ENCODE measurements at regions not wholly inside any gene's neighbourhood (a gene's known extent, or its start where the extent isn't known, plus 50 kb on each side); places are given as distances from the start of the nearest gene placed in this dataset.

DNA sequence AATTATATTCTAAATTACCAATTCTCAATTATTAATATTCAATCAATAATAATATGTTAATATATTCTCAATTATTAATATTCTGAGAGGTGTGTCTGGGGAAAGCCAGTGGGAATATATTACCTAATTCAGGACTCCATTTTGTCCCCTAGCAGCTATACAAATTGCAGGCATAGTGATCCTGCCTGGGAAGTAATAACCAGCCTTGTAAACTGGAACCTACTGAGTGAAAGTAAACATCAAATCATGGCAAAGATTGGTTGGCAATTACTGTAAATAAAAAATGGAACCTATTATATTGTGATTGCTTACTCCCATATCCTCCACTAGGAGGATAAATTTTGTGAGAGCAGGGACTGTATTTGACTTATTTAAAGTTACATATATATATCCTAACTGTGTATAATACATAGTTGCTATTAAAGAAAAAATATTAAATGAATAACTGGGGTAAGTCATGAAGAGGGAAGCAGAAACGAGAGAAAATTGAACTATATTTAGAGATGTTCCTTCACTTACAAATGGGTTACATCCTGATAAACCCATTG, 150.5 kb upstream of the ELL2 start:
- DNase-seq (ENCODE audit: low read depth, low spot score) = no peak
- peaks cover 8% of the 10 kb centered on the region; the same call in 1 of the 2 replicates for H3K4me1 ChIP-seq (ENCODE audit: control insufficient read depth, insufficient read depth, low read length)
- intact Hi-C loops (cut with micrococcal nuclease; ENCODE audit: unreplicated experiment) = no loop called here
- ATAC-seq = no peak
- no TSS peak for BruUV-seq (replicated peaks)
- TF ChIP-seq TCF7L2 (IDR thresholded peaks at IDR 0.05; ENCODE audit: low read depth, low read length) (no peak), POLR2AphosphoS5 (IDR thresholded peaks at IDR 0.05; ENCODE audit: low read depth, low read length) (no peak), SIN3A (IDR thresholded peaks at IDR 0.05; ENCODE audit: borderline replicate concordance, insufficient read depth, low read depth, low read length) (no peak)
- TF ChIP-seq, protein P1, sequence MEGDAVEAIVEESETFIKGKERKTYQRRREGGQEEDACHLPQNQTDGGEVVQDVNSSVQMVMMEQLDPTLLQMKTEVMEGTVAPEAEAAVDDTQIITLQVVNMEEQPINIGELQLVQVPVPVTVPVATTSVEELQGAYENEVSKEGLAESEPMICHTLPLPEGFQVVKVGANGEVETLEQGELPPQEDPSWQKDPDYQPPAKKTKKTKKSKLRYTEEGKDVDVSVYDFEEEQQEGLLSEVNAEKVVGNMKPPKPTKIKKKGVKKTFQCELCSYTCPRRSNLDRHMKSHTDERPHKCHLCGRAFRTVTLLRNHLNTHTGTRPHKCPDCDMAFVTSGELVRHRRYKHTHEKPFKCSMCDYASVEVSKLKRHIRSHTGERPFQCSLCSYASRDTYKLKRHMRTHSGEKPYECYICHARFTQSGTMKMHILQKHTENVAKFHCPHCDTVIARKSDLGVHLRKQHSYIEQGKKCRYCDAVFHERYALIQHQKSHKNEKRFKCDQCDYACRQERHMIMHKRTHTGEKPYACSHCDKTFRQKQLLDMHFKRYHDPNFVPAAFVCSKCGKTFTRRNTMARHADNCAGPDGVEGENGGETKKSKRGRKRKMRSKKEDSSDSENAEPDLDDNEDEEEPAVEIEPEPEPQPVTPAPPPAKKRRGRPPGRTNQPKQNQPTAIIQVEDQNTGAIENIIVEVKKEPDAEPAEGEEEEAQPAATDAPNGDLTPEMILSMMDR (IDR thresholded peaks at IDR 0.05) = no peak
- TF ChIP-seq, protein P2, sequence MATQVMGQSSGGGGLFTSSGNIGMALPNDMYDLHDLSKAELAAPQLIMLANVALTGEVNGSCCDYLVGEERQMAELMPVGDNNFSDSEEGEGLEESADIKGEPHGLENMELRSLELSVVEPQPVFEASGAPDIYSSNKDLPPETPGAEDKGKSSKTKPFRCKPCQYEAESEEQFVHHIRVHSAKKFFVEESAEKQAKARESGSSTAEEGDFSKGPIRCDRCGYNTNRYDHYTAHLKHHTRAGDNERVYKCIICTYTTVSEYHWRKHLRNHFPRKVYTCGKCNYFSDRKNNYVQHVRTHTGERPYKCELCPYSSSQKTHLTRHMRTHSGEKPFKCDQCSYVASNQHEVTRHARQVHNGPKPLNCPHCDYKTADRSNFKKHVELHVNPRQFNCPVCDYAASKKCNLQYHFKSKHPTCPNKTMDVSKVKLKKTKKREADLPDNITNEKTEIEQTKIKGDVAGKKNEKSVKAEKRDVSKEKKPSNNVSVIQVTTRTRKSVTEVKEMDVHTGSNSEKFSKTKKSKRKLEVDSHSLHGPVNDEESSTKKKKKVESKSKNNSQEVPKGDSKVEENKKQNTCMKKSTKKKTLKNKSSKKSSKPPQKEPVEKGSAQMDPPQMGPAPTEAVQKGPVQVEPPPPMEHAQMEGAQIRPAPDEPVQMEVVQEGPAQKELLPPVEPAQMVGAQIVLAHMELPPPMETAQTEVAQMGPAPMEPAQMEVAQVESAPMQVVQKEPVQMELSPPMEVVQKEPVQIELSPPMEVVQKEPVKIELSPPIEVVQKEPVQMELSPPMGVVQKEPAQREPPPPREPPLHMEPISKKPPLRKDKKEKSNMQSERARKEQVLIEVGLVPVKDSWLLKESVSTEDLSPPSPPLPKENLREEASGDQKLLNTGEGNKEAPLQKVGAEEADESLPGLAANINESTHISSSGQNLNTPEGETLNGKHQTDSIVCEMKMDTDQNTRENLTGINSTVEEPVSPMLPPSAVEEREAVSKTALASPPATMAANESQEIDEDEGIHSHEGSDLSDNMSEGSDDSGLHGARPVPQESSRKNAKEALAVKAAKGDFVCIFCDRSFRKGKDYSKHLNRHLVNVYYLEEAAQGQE (IDR thresholded peaks at IDR 0.05; ENCODE audit: insufficient read depth in 1 of 2, low read depth in 2 of 2, low read length in 1 of 2) = no peak
- POLR2A ChIA-PET = no interaction called here
- H3K27me3 ChIP-seq (ENCODE audit: control insufficient read depth, insufficient read depth, low read length) = no peaks in the 10 kb centered on the region
- in situ Hi-C loops (cut with HindIII; ENCODE audit: low pct_unique_long_range_greater_than_20kb, low sequenced_read_pairs) = no loop called here
- no peaks in the 10 kb centered on the region for H3K9me3 ChIP-seq (ENCODE audit: control insufficient read depth, insufficient read depth, low read depth, low read length)
- CTCF ChIA-PET = no interaction called here
- H3K4me3 ChIP-seq (ENCODE audit: low read depth in 2 of 2, low read length in 2 of 2) = no peak overlapping the region
- H3K27ac ChIP-seq (ENCODE audit: low read length) = peak overlapping the region; percentile 52; the same call in 1 of the 2 replicates
- no peaks in the 10 kb centered on the region for H3K36me3 ChIP-seq (ENCODE audit: control insufficient read depth, insufficient read depth, low read length)

DNA sequence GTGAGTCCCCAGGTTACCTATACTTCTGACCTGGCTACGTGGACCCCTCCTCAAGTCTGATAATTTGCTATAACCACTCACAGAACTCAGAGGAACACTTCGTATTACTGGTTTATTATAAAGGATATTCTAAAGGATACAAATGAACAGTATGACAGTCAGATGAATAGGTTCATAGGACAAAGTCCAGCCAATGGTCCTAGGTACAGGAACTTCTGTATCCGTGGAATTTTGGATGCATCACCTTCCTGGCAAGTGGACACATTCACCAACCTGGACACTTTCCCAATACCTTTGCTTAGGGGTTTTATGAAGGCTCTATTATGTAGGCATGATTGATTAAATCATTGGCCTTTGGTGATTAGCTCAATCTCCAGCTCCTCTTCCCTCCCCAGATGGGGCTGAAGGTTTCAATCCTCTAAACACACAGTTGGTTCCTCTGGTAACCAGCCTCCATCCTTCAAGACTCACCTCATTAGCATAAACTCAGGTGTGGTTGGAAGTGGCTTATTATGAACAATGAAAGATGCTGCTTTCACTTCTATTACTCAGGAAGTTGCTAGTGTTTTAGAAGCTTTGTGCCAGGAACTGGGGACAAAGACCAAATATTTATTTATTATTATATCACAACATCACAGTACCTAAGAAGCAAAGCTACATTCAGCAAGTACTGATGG, 149.6 kb upstream of the ELL2 start:
- Histone ChIP-seq H3K27ac (ENCODE audit: low read length) (peak overlapping the region; percentile 37), H3K9me3 (ENCODE audit: control insufficient read depth, insufficient read depth, low read depth, low read length) (no peaks in the 10 kb centered on the region), H3K36me3 (ENCODE audit: control insufficient read depth, insufficient read depth, low read length) (no peaks in the 10 kb centered on the region), H3K27me3 (ENCODE audit: control insufficient read depth, insufficient read depth, low read length) (no peaks in the 10 kb centered on the region), H3K4me3 (ENCODE audit: low read depth in 2 of 2, low read length in 2 of 2) (no peak overlapping the region), H3K4me1 (ENCODE audit: control insufficient read depth, insufficient read depth, low read length) (peaks cover 8% of the 10 kb centered on the region; the same call in 1 of the 2 replicates)
- DNase-seq (ENCODE audit: low read depth, low spot score) (no peak), ATAC-seq (no peak)
- BruUV-seq (replicated peaks) = no TSS peak
- POLR2A ChIA-PET = no interaction called here
- CTCF ChIA-PET = no interaction called here
- TF ChIP-seq, protein P1 (IDR thresholded peaks at IDR 0.05) = no peak
- TF ChIP-seq SIN3A (IDR thresholded peaks at IDR 0.05; ENCODE audit: borderline replicate concordance, insufficient read depth, low read depth, low read length) = no peak
- no peak for TF ChIP-seq POLR2AphosphoS5 (IDR thresholded peaks at IDR 0.05; ENCODE audit: low read depth, low read length)
- no peak for TF ChIP-seq TCF7L2 (IDR thresholded peaks at IDR 0.05; ENCODE audit: low read depth, low read length)
- TF ChIP-seq, protein P2 (IDR thresholded peaks at IDR 0.05; ENCODE audit: insufficient read depth in 1 of 2, low read depth in 2 of 2, low read length in 1 of 2) = no peak
- in situ Hi-C loops (cut with HindIII; ENCODE audit: low pct_unique_long_range_greater_than_20kb, low sequenced_read_pairs) (no loop called here), intact Hi-C loops (cut with micrococcal nuclease; ENCODE audit: unreplicated experiment) (no loop called here)
